PC-3 (cell line): ENCODE measurements at regions not wholly inside any gene's neighbourhood (a gene's known extent, or its start where the extent isn't known, plus 50 kb on each side); places are given as distances from the start of the nearest gene placed in this dataset.

Source experiments
- EZH2 ChIP-seq: fragments of 300-600 bp; sonication (generic); IDR thresholded peaks from one replicate; pipeline ENCODE4 v1.6.1; 2017; ENCODE audit warnings: antibody characterized with exemption, mild to moderate bottlenecking, low read length; ENCODE audit not compliant: unreplicated experiment
- TF ChIP-seq, protein P1 (sequence below): fragments of 300-600 bp; sonication (generic); conservative IDR thresholded peaks from 2 replicates; pipeline ENCODE4 v1.5.1; 2017; ENCODE audit warnings: antibody characterized with exemption, low read depth, mild to moderate bottlenecking, low read length

- TF ChIP-seq, protein P1, sequence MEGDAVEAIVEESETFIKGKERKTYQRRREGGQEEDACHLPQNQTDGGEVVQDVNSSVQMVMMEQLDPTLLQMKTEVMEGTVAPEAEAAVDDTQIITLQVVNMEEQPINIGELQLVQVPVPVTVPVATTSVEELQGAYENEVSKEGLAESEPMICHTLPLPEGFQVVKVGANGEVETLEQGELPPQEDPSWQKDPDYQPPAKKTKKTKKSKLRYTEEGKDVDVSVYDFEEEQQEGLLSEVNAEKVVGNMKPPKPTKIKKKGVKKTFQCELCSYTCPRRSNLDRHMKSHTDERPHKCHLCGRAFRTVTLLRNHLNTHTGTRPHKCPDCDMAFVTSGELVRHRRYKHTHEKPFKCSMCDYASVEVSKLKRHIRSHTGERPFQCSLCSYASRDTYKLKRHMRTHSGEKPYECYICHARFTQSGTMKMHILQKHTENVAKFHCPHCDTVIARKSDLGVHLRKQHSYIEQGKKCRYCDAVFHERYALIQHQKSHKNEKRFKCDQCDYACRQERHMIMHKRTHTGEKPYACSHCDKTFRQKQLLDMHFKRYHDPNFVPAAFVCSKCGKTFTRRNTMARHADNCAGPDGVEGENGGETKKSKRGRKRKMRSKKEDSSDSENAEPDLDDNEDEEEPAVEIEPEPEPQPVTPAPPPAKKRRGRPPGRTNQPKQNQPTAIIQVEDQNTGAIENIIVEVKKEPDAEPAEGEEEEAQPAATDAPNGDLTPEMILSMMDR = no peak
- no peak for TF ChIP-seq EZH2
Measured at GRCh38 chr14:97187916-97188315, 390.7 kb downstream of the VRK1 start.
